HCT116 (cell line): ENCODE measurements at regions not wholly inside any gene's neighbourhood (a gene's known extent, or its start where the extent isn't known, plus 50 kb on each side); places are given as distances from the start of the nearest gene placed in this dataset.

Source experiments
- ATAC-seq: fragments of 200-7000 bp; cut with Tn5 transposase; 2 replicates; pipeline ENCODE4 v1.9.1; 2020; ENCODE audit warnings: mild to moderate bottlenecking, moderate library complexity
- BruUV-seq: library from RNA; stranded (reverse); fragments of 400-500 nt; replicated peaks from 2 replicates; lab custom pipeline; 2021; lab: Mats Ljungman, UMichigan
- CTCF ChIA-PET: fragments of 300-600 bp; sonication (Branson Sonifier 250); formaldehyde crosslinking; loops from one replicate; lab custom pipeline; 2021; ENCODE audit warnings: antibody characterized with exemption; lab: Charles Lee
- POLR2A ChIA-PET: fragments of 300-600, 350-600 bp; sonication (Branson Sonifier 250); formaldehyde crosslinking; loops from one replicate; lab custom pipeline; 2021; ENCODE audit warnings: antibody characterized with exemption; lab: Charles Lee
- RAD21 ChIA-PET, 2 experiments: fragments of 300-600 bp; sonication (Branson Sonifier 250); formaldehyde crosslinking; loops; one replicate each; lab custom pipeline; 2023; ENCODE audit warnings: low total read pairs in 2 of 2; ENCODE audit not compliant: uncharacterized antibody in 2 of 2, unreplicated experiment in 2 of 2, low non-redundant PET in 1 of 2; lab: Charles Lee
- DNase-seq: peaks from one replicate; pipeline ENCODE4 v3.0.0-alpha.2; 2010; ENCODE audit warnings: low read depth, low spot score
- H2AFZ ChIP-seq: fragments of 200-600 bp; shearing (Covaris generic), sonication (generic); 2 replicates; pipeline ENCODE4 v1.6.1; 2017; ENCODE audit warnings: low read depth, mixed run types, mixed read lengths, antibody characterized with exemption, low read length; ENCODE audit not compliant: poor library complexity, severe bottlenecking
- H3K27ac ChIP-seq: 2 replicates; pipeline ENCODE4 v1.5.1; 2012; ENCODE audit warnings: low read depth, low read length
- H3K27me3 ChIP-seq: fragments of 200-600 bp; sonication (generic); 2 replicates; pipeline ENCODE4 v1.6.1; 2016; ENCODE audit warnings: mixed run types, low read length, mixed read lengths; ENCODE audit not compliant: insufficient read depth
- H3K36me3 ChIP-seq, 2 experiments: fragments of 200-500 bp in 1 of 2; fragments of 200-600 bp in 1 of 2; sonication (Bioruptor generic) in 1 of 2; sonication (generic) in 1 of 2; 2 replicates each; pipeline versions ENCODE4 v1.5.1 to v1.6.1; 2014 to 2016; ENCODE audit warnings: low read length in 2 of 2, inconsistent platforms in 1 of 2, mixed read lengths in 1 of 2, mixed run types in 1 of 2; ENCODE audit not compliant: insufficient read depth in 2 of 2, control insufficient read depth in 1 of 2
- H3K4me1 ChIP-seq, 2 experiments: fragments of 200-600 bp in 1 of 2; sonication (generic) in 1 of 2; 2 replicates each; pipeline versions ENCODE4 v1.5.1 to v1.6.1; 2012 to 2017; ENCODE audit warnings: low read length in 2 of 2, inconsistent platforms in 1 of 2, mild to moderate bottlenecking in 1 of 2, mixed read lengths in 1 of 2, mixed run types in 1 of 2, moderate library complexity in 1 of 2; ENCODE audit not compliant: insufficient read depth in 2 of 2, control insufficient read depth in 1 of 2
- H3K4me2 ChIP-seq: fragments of 200-600 bp; sonication (generic); 2 replicates; pipeline ENCODE4 v1.6.1; 2017; ENCODE audit warnings: mixed run types, low read length, mixed read lengths
- H3K4me3 ChIP-seq, 2 experiments: fragments of 200-600 bp in 1 of 2; sonication (generic) in 1 of 2; replicated peaks in 1 of 2; 2 replicates each; pipeline ENCODE4 v1.5.1; 2011 to 2016; ENCODE audit warnings: low read length in 2 of 2, control low read depth in 1 of 2, low read depth in 1 of 2, mild to moderate bottlenecking in 1 of 2, mixed read lengths in 1 of 2, mixed run types in 1 of 2
- H3K79me2 ChIP-seq: fragments of 200-600 bp; sonication (generic); 2 replicates; pipeline ENCODE4 v1.6.1; 2017; ENCODE audit warnings: mild to moderate bottlenecking, mixed run types, low read length, moderate library complexity, mixed read lengths; ENCODE audit not compliant: insufficient read depth
- H3K9ac ChIP-seq: fragments of 200-600 bp; sonication (generic); 2 replicates; pipeline ENCODE4 v1.6.1; 2016; ENCODE audit warnings: low read length, mixed read lengths
- H3K9me2 ChIP-seq: fragments of 200-600 bp; sonication (generic), shearing (Covaris generic); 2 replicates; pipeline ENCODE4 v1.6.1; 2017; ENCODE audit warnings: mixed run types, mild to moderate bottlenecking, moderate library complexity; ENCODE audit not compliant: insufficient read depth
- H3K9me3 ChIP-seq, 2 experiments: fragments of 200-500 bp in 1 of 2; fragments of 200-600 bp in 1 of 2; sonication (Bioruptor generic) in 1 of 2; sonication (generic) in 1 of 2; 2 replicates each; pipeline ENCODE4 v1.6.1; 2014 to 2017; ENCODE audit warnings: low read length in 2 of 2, mixed read lengths in 2 of 2, inconsistent platforms in 1 of 2, low read depth in 1 of 2, mild to moderate bottlenecking in 1 of 2, mixed run types in 1 of 2, moderate library complexity in 1 of 2; ENCODE audit not compliant: control insufficient read depth in 1 of 2, insufficient read depth in 1 of 2
- H4K20me1 ChIP-seq: fragments of 200-600 bp; sonication (generic), shearing (Covaris generic); 2 replicates; pipeline ENCODE4 v1.6.1; 2017; ENCODE audit warnings: mixed run types, mild to moderate bottlenecking, moderate library complexity; ENCODE audit not compliant: insufficient read depth
- CBX3 ChIP-seq: IDR thresholded peaks from 2 replicates; pipeline ENCODE4 v1.6.1; 2012; ENCODE audit warnings: low read depth
- EGR1 ChIP-seq: IDR thresholded peaks from 2 replicates; pipeline ENCODE4 v1.6.1; 2012; ENCODE audit warnings: low read depth
- ELF1 ChIP-seq: IDR thresholded peaks from 2 replicates; pipeline ENCODE4 v1.6.1; 2012; ENCODE audit warnings: low read depth, borderline replicate concordance
- EZH2phosphoT487 ChIP-seq: fragments of 200-600 bp; IDR thresholded peaks from 2 replicates; pipeline ENCODE4 v1.6.1; 2018; ENCODE audit warnings: antibody characterized with exemption, borderline replicate concordance
- FOSL1 ChIP-seq: IDR thresholded peaks from 2 replicates; pipeline ENCODE4 v1.6.1; 2012; ENCODE audit warnings: low read depth
- JUND ChIP-seq: IDR thresholded peaks from 2 replicates; pipeline ENCODE4 v1.6.1; 2012
- SP1 ChIP-seq: IDR thresholded peaks from 2 replicates; pipeline ENCODE4 v1.6.1; 2012; ENCODE audit warnings: low read depth
- SRF ChIP-seq: IDR thresholded peaks from 2 replicates; pipeline ENCODE4 v1.6.1; 2012; ENCODE audit warnings: low read depth
- TCF7L2 ChIP-seq: IDR thresholded peaks from 2 replicates; pipeline ENCODE4 v1.7.0; 2011; ENCODE audit warnings: borderline replicate concordance, inconsistent platforms; ENCODE audit not compliant: insufficient read depth, insufficient read length; ENCODE audit errors: extremely low read depth
- YY1 ChIP-seq: IDR thresholded peaks from 2 replicates; pipeline ENCODE4 v1.6.1; 2011; ENCODE audit warnings: low read length, low read depth, moderate library complexity, mild to moderate bottlenecking; ENCODE audit not compliant: insufficient replicate concordance; ENCODE audit errors: extremely low read depth
- ZNF274 ChIP-seq: fragments of 200-500 bp; sonication (Bioruptor generic); IDR thresholded peaks from 2 replicates; pipeline ENCODE4 v1.6.1; 2014; ENCODE audit warnings: mild to moderate bottlenecking, low read depth, low read length, inconsistent platforms
- intact Hi-C: fragments of 100-400 bp; cut with micrococcal nuclease; formaldehyde crosslinking; loops from 2 replicates; pipeline ENCODE4 v1.10.0; 2022
- TF ChIP-seq, protein P1 (sequence below): IDR thresholded peaks from 2 replicates; pipeline ENCODE4 v1.6.1; 2012; ENCODE audit warnings: low read depth
- TF ChIP-seq, protein P2 (sequence below): IDR thresholded peaks from 2 replicates; pipeline ENCODE4 v1.6.1; 2012
- TF ChIP-seq, protein P3 (sequence below): IDR thresholded peaks from 2 replicates; pipeline ENCODE4 v1.6.1; 2012
- TF ChIP-seq, protein P4 (sequence below), 3 experiments: fragments of 200-600 bp in 1 of 3; sonication (generic) in 1 of 3; IDR thresholded peaks in 2 of 3; conservative IDR thresholded peaks in 1 of 3; 2 replicates each; pipeline ENCODE4 v1.5.1; 2012 to 2017; ENCODE audit warnings: low read depth in 2 of 3, low read length in 2 of 3, antibody characterized with exemption in 1 of 3, borderline replicate concordance in 1 of 3, control low read depth in 1 of 3, mild to moderate bottlenecking in 1 of 3, mixed read lengths in 1 of 3, mixed run types in 1 of 3, moderate library complexity in 1 of 3; ENCODE audit not compliant: insufficient read depth in 1 of 3

DNA sequence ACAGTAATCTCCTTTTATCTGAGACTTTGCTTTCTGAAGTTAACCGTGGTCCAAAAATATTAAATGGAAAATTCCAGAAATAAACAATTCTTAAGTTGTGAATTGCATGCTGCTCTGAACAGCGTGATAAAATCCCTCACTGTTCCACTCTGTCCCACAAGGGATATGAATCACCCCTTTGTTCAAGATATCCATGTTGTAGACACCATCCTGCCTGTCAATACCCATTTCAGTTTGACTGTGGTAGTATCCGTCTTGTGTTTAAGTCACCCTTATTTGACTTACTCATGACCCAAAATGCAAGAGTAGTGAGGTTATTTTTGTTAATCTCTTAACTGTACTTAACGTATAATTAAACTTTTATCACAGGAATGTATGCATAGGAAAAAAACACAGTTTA lies 435.0 kb downstream of the SHQ1 start (continued):
- TF ChIP-seq FOSL1 (no peak), TCF7L2 (no peak), YY1 (no peak), ZNF274 (no peak)
- TF ChIP-seq, protein P1, sequence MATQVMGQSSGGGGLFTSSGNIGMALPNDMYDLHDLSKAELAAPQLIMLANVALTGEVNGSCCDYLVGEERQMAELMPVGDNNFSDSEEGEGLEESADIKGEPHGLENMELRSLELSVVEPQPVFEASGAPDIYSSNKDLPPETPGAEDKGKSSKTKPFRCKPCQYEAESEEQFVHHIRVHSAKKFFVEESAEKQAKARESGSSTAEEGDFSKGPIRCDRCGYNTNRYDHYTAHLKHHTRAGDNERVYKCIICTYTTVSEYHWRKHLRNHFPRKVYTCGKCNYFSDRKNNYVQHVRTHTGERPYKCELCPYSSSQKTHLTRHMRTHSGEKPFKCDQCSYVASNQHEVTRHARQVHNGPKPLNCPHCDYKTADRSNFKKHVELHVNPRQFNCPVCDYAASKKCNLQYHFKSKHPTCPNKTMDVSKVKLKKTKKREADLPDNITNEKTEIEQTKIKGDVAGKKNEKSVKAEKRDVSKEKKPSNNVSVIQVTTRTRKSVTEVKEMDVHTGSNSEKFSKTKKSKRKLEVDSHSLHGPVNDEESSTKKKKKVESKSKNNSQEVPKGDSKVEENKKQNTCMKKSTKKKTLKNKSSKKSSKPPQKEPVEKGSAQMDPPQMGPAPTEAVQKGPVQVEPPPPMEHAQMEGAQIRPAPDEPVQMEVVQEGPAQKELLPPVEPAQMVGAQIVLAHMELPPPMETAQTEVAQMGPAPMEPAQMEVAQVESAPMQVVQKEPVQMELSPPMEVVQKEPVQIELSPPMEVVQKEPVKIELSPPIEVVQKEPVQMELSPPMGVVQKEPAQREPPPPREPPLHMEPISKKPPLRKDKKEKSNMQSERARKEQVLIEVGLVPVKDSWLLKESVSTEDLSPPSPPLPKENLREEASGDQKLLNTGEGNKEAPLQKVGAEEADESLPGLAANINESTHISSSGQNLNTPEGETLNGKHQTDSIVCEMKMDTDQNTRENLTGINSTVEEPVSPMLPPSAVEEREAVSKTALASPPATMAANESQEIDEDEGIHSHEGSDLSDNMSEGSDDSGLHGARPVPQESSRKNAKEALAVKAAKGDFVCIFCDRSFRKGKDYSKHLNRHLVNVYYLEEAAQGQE, result no peak
- TF ChIP-seq, protein P2, sequence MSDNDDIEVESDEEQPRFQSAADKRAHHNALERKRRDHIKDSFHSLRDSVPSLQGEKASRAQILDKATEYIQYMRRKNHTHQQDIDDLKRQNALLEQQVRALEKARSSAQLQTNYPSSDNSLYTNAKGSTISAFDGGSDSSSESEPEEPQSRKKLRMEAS, result no peak

DNA sequence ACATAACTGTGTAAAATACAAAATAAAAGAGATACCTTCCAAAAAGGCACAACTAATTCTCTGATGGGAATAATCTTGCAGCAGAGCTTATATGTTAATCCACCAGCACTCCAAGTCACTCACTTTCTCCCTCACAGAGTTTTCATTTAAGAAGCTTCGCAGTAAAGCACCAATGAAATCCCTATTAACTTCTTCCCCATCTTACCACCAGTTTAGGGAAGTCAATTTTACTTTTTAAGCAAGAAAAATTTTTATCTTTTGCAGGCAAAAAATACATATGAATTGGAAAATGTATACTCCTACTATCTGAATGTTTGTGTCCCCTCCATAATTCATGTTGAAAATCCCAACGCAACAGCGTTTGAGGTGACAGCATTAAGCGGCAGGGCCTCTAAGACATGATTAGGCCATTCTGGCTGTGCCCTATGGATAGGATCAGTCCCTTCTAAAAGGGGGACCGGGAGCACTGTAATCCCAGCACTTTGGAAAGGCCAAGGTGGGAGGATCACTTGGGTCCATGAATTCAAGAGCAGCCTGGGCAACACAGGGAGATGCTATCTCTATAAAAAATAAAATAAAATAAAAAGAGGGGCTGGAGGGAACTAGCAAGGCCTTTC lies 435.8 kb downstream of the SHQ1 start:
- intact Hi-C loops, result no loop called here
- CTCF ChIA-PET, result no interaction called here
- Histone ChIP-seq H3K9ac (no peak overlapping the region), H3K79me2 (peaks cover 100% of the 10 kb centered on the region), H4K20me1 (peaks cover 16% of the 10 kb centered on the region; the same call in 1 of the 2 replicates), H3K27ac (no peak overlapping the region), H3K4me1 (0 out of 4 replicates have a peak, but pooled peaks cover 0 to 5% of the 10 kb centered on the region in 2 experiments), H3K36me3 (no peaks in the 10 kb centered on the region), H3K4me2 (no peak overlapping the region), H3K27me3 (no peaks in the 10 kb centered on the region), H3K9me3 (no peaks in the 10 kb centered on the region), H2AFZ (no peak overlapping the region), H3K4me3 (no peak overlapping the region), H3K9me2 (no peaks in the 10 kb centered on the region)
- DNase-seq, result no peak
- BruUV-seq, result no TSS peak
- RAD21 ChIA-PET, result no interaction called here
- POLR2A ChIA-PET, result no interaction called here
- ATAC-seq, result no peak
- no peak for TF ChIP-seq JUND
- no peak for TF ChIP-seq EGR1
- TF ChIP-seq YY1, result no peak
- TF ChIP-seq SP1, result no peak
- TF ChIP-seq, protein P1, result no peak
- TF ChIP-seq, protein P3, sequence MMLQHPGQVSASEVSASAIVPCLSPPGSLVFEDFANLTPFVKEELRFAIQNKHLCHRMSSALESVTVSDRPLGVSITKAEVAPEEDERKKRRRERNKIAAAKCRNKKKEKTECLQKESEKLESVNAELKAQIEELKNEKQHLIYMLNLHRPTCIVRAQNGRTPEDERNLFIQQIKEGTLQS, result no peak
- TF ChIP-seq, protein P4, sequence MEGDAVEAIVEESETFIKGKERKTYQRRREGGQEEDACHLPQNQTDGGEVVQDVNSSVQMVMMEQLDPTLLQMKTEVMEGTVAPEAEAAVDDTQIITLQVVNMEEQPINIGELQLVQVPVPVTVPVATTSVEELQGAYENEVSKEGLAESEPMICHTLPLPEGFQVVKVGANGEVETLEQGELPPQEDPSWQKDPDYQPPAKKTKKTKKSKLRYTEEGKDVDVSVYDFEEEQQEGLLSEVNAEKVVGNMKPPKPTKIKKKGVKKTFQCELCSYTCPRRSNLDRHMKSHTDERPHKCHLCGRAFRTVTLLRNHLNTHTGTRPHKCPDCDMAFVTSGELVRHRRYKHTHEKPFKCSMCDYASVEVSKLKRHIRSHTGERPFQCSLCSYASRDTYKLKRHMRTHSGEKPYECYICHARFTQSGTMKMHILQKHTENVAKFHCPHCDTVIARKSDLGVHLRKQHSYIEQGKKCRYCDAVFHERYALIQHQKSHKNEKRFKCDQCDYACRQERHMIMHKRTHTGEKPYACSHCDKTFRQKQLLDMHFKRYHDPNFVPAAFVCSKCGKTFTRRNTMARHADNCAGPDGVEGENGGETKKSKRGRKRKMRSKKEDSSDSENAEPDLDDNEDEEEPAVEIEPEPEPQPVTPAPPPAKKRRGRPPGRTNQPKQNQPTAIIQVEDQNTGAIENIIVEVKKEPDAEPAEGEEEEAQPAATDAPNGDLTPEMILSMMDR (IDR thresholded peaks at IDR 0.05 in 2 of 3, conservative IDR thresholded peaks at IDR 0.05 in 1 of 3; ENCODE audit: borderline replicate concordance in 1 of 3, insufficient read depth in 1 of 3, low read depth in 2 of 3, low read length in 2 of 3), result no peak
- no peak for TF ChIP-seq SRF
- TF ChIP-seq CBX3, result no peak
- no peak for TF ChIP-seq ELF1
- TF ChIP-seq EZH2phosphoT487, result no peak
